ENCODE measurements at regions not wholly inside any gene's neighbourhood (a gene's known extent, or its start where the extent isn't known, plus 50 kb on each side); places are given as distances from the start of the nearest gene placed in this dataset.

DNA sequence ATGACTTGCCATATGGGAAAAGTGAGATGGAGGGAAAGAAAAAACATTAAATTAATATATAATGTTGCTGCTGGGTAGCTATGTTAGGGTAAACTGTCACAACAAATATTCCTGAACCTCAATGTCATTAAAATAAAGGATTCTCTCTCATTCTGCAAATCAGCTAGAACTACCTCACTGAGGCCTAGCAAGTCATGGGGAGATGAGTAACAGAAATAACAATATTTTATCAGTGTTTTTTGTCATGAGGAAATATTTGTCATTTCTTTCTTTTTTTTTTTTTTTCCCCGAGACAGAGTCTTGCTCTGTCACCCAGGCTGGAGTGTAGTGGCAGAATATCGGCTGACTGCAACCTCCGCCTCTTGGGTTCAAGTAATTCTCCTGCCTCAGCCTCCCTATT is 1282.3 kb upstream of the NRXN1 start:
- Histone ChIP-seq H3K9me3 (no peaks in the 10 kb centered on the region), H3K4me3 (no peak overlapping the region), H3K4me1 (no peaks in the 10 kb centered on the region), H3K27ac (no peak overlapping the region), H3K4me2 (no peak overlapping the region)
- 58% methylated on average over 3 of the region's 3 CpGs for WGBS (ENCODE audit: missing lambda C conversion rate)
- no peak for TF ChIP-seq RCOR1 (IDR thresholded peaks at IDR 0.05; ENCODE audit: low read depth, low read length)
- TF ChIP-seq BCL3 (IDR thresholded peaks at IDR 0.05): no peak
- TF ChIP-seq MAFK (IDR thresholded peaks at IDR 0.05; ENCODE audit: partially characterized antibody): no peak
- TF ChIP-seq MYC (IDR thresholded peaks at IDR 0.05; ENCODE audit: borderline replicate concordance, low read length): no peak
- no peak for TF ChIP-seq HOXB5 (CRISPR knock-in tag; IDR thresholded peaks at IDR 0.05)
- TF ChIP-seq JUN (IDR thresholded peaks at IDR 0.05): no peak
- DNase-seq (ENCODE audit: low read depth in 1 of 2, low spot score in 1 of 2) (no peak), FAIRE-seq (no peak), ATAC-seq (no peak)
- CTCF ChIA-PET: no interaction called here
- POLR2A ChIA-PET: no interaction called here

DNA sequence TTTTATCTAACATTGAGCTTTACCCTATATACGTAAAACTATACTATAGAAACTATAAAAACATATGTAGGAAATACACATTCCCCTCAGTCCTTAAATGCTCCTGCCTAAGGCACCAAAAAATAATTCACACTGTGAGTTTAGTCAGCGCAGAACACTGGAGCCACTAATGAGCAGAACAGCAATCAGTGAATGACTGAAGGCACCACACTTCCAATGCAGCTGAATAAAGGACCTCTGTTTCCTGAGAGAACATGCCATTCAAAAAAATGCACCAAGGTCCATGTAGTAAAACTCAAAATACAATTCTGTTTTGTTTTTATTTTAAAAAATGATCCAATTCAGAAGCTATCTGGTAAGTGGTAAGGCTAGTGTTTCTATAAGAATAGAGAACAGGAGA is 1280.6 kb upstream of the NRXN1 start:
- Histone ChIP-seq H3K9me3 (no peaks in the 10 kb centered on the region), H3K27ac (no peak overlapping the region), H3K4me2 (no peak overlapping the region), H3K4me1 (no peaks in the 10 kb centered on the region), H3K4me3 (no peak overlapping the region)
- 52% methylated on average over 2 of the region's 2 CpGs for WGBS (ENCODE audit: missing lambda C conversion rate)
- FAIRE-seq (no peak), DNase-seq (ENCODE audit: low read depth in 1 of 2, low spot score in 1 of 2) (no peak), ATAC-seq (no peak)
- ChIA-PET POLR2A (no interaction called here), CTCF (no interaction called here)
- TF ChIP-seq HOXA7 (CRISPR knock-in tag; IDR thresholded peaks at IDR 0.05) (no peak), RNF2 (IDR thresholded peaks at IDR 0.05; ENCODE audit: borderline replicate concordance, low read depth) (no peak), ZNF302 (CRISPR knock-in tag; IDR thresholded peaks at IDR 0.05) (no peak), E2F6 (IDR thresholded peaks at IDR 0.05; ENCODE audit: borderline replicate concordance, low read depth) (no peak), NFE2L2 (conservative IDR thresholded peaks at IDR 0.05; ENCODE audit: low read length) (no peak), EP300 (IDR thresholded peaks at IDR 0.05) (no peak)

GRCh38 chr2:52311862-52312261 is 1279.9 kb upstream of the NRXN1 start:
- DNase-seq (ENCODE audit: low read depth in 1 of 2, low spot score in 1 of 2) (no peak), ATAC-seq (no peak), FAIRE-seq (no peak)
- 22% methylated on average over 5 of the region's 5 CpGs for WGBS (ENCODE audit: missing lambda C conversion rate)
- no peaks in the 10 kb centered on the region for H3K4me1 ChIP-seq
- no peak for TF ChIP-seq HOXA7 (CRISPR knock-in tag; IDR thresholded peaks at IDR 0.05)
- no peak for TF ChIP-seq GATA3 (IDR thresholded peaks at IDR 0.05; ENCODE audit: borderline replicate concordance)
- no peak for TF ChIP-seq CBX8 (IDR thresholded peaks at IDR 0.05)
- TF ChIP-seq EHF (CRISPR knock-in tag; IDR thresholded peaks at IDR 0.05): no peak
- no peak for TF ChIP-seq KDM1A (IDR thresholded peaks at IDR 0.05; ENCODE audit: low read depth)
- no peak for TF ChIP-seq RNF2 (IDR thresholded peaks at IDR 0.05; ENCODE audit: borderline replicate concordance, low read depth)
- no peak for TF ChIP-seq FOSB (CRISPR knock-in tag; IDR thresholded peaks at IDR 0.05)
- no peak for TF ChIP-seq TFCP2L1 (CRISPR knock-in tag; IDR thresholded peaks at IDR 0.05)
- TF ChIP-seq SMC3 (IDR thresholded peaks at IDR 0.05): no peak
- TF ChIP-seq EHMT2 (IDR thresholded peaks at IDR 0.05; ENCODE audit: low read depth): no peak
- no peak for TF ChIP-seq POLR2A (IDR thresholded peaks at IDR 0.05; ENCODE audit: low read length)
- TF ChIP-seq ZC3H11A (IDR thresholded peaks at IDR 0.05): no peak
- no peak for TF ChIP-seq ZNF302 (CRISPR knock-in tag; IDR thresholded peaks at IDR 0.05)
- no peak for TF ChIP-seq NFE2L2 (conservative IDR thresholded peaks at IDR 0.05; ENCODE audit: low read length)
- no peaks in the 10 kb centered on the region for H3K9me3 ChIP-seq
- H3K4me2 ChIP-seq: no peak overlapping the region
- CTCF ChIA-PET: no interaction called here
- no peak overlapping the region for H3K27ac ChIP-seq
- POLR2A ChIA-PET: no interaction called here
- no peak overlapping the region for H3K4me3 ChIP-seq

GRCh38 chr2:52308156-52308555 is 1276.2 kb upstream of the NRXN1 start:
- FAIRE-seq: no peak
- no peak for ATAC-seq
- no peak overlapping the region for H3K4me2 ChIP-seq
- 4% methylated on average over 2 of the region's 2 CpGs for WGBS (ENCODE audit: missing lambda C conversion rate)
- H3K4me1 ChIP-seq: no peaks in the 10 kb centered on the region
- no peak overlapping the region for H3K4me3 ChIP-seq
- POLR2A ChIA-PET: no interaction called here
- DNase-seq (ENCODE audit: low read depth in 1 of 2, low spot score in 1 of 2): no peak
- no peak for TF ChIP-seq CBX2 (IDR thresholded peaks at IDR 0.05; ENCODE audit: borderline replicate concordance, low read depth)
- TF ChIP-seq FOSB (CRISPR knock-in tag; IDR thresholded peaks at IDR 0.05): no peak
- TF ChIP-seq EP300 (IDR thresholded peaks at IDR 0.05): no peak
- TF ChIP-seq HOXA7 (CRISPR knock-in tag; IDR thresholded peaks at IDR 0.05): no peak
- no peak for TF ChIP-seq HDAC2 (IDR thresholded peaks at IDR 0.05)
- no peak for TF ChIP-seq CBX8 (IDR thresholded peaks at IDR 0.05)
- TF ChIP-seq MYC (IDR thresholded peaks at IDR 0.05; ENCODE audit: borderline replicate concordance, low read length): no peak
- TF ChIP-seq KDM1A (IDR thresholded peaks at IDR 0.05; ENCODE audit: low read depth): no peak
- TF ChIP-seq HOXB5 (CRISPR knock-in tag; IDR thresholded peaks at IDR 0.05): no peak
- no peak for TF ChIP-seq CHD4 (IDR thresholded peaks at IDR 0.05; ENCODE audit: borderline replicate concordance)
- TF ChIP-seq HOXB13 (CRISPR knock-in tag; IDR thresholded peaks at IDR 0.05; ENCODE audit: low read depth): no peak
- TF ChIP-seq, protein P1, sequence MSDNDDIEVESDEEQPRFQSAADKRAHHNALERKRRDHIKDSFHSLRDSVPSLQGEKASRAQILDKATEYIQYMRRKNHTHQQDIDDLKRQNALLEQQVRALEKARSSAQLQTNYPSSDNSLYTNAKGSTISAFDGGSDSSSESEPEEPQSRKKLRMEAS (IDR thresholded peaks at IDR 0.05): no peak
- no peak for TF ChIP-seq BHLHE40 (IDR thresholded peaks at IDR 0.05; ENCODE audit: low read depth, low read length)
- no peak for TF ChIP-seq RAD21 (conservative IDR thresholded peaks at IDR 0.05 in 1 of 2, IDR thresholded peaks at IDR 0.05 in 1 of 2)
- TF ChIP-seq SREBF2 (IDR thresholded peaks at IDR 0.05): no peak
- TF ChIP-seq EHMT2 (IDR thresholded peaks at IDR 0.05; ENCODE audit: low read depth): no peak
- no peak overlapping the region for H3K27ac ChIP-seq
- no peaks in the 10 kb centered on the region for H3K9me3 ChIP-seq
- CTCF ChIA-PET: no interaction called here

Measured in A549 (cell line).